AG08396 (cell line): ENCODE measurements at regions not wholly inside any gene's neighbourhood (a gene's known extent, or its start where the extent isn't known, plus 50 kb on each side); places are given as distances from the start of the nearest gene placed in this dataset.
A peak's percentile ranks its signal among the peaks of the same experiment; 100 is the strongest.
"Not testable (repeated sequence)": the region's sequence is repeated elsewhere in the genome, so short reads cannot be mapped to it uniquely, and the experiment has no call there.

ENCODE experiments used
- DNase-seq: peaks from one replicate; pipeline ENCODE4 v3.0.0; 2012; ENCODE audit warnings: low spot score, mixed read lengths

DNA sequence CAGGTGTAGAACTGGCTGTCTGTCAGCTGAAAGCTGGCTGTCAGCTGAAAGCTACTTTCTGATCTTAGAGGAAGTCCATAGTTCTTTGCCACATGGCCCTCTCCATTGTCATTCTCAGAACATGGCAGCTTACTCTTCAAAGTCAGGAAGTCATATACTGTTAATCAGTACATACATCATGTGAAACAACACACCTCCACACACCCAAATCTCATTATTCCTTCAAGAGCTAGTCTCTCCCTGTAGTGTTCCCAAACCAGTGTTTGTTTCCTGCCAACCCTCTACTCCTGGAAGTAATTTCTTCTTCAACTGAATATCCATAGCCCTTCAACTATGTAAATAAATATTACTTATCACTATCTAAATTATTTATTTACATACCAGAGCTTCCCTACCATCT is 58.9 kb downstream of the OR5AK2 start:
- DNase-seq, result no peak

DNA sequence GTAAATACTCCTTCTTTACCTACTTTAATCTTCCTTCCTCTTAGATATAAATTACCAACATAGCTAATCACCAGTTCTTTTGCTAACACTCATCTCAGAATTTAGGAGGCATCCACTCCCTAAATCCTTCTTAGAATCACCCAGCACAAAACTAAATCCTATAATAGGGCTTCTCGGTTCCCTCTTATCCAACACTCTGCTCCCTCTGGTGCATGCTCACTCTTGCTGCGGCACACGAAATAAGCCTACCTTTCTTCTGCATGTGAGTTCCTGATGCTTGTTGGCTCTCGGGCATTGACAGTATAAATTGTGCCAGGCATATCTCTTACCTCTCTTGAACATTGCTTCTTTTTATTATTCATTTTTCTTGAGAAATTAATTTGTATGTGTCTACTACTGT is 61.0 kb downstream of the OR5AK2 start:
- DNase-seq, result no peak

DNA sequence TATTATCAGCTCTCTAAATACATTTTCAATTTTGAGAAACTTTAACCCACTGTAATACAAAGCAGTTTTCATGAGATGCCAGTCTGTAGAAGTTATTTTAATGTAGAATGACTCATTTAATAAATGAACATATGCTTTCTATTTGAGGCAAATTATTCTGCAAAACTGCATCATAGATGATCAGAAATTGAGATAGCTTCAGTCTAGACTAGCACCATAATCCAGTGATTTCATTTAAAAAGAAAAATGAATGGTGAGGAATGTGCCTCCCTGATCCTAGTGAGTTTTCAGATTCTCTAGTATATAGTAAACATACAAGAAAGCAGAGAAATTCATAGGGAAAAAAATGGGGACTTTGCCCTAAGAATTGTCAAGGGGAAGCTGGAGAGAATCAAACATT is 66.1 kb downstream of the OR5AK2 start:
- no peak for DNase-seq

DNA sequence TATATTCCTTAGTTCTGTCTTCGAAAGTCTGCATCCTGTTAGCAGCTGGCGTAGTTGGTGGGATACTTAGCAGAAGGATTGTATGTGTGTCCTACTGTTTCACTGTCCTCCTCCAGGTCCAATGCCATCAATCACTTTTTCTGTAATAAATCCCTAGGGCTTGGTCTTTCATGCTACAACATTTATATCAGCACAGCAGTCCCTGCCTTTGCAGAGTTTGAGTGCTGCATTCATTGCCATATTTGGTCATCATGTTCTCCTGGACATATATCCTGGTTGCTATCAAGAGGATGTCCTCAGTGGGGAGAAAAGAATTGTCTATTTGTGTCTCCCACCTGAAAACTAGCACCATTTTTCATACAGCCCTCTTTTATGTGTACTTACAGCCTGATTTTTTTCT is 67.0 kb downstream of the OR5AK2 start:
- DNase-seq, result no peak

DNA sequence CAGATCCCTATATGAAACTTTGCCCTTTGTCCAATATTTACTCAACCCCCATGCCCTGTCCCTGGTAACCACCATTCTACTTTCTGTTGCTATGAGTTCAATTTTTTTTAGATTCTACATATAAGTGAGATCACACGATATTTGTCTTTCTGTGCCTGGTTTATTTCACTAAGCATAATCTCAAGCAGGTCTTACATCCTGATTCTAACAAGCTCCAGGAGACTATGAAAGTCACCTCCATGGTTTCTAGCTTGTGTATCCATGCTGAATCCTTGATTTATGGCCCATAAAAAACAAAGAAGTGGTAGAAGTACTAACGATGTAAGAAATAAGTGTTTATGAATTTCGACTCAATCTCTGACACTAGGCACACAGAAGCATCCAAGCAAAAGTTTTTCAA is 68.0 kb downstream of the OR5AK2 start:
- DNase-seq, result no peak

DNA sequence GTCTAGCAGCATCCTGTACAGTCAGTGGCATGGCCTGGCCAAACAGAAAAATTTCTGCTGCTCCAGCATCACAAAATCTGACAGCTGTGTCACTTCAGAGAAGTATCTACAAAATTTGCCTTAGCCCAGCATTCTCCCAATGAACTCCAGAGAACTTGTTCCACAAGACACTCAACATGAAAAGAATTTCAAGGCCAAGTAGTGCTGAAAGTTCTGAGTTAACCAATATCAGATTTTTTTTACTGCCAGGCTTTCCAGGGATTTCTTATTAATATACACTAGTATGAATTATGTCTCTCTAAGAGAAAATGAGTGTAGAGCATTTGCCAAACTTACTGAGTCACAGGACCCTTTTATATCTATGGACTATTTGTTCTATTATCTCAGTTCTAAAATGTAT is 68.8 kb downstream of the OR5AK2 start:
- DNase-seq, result no peak

DNA sequence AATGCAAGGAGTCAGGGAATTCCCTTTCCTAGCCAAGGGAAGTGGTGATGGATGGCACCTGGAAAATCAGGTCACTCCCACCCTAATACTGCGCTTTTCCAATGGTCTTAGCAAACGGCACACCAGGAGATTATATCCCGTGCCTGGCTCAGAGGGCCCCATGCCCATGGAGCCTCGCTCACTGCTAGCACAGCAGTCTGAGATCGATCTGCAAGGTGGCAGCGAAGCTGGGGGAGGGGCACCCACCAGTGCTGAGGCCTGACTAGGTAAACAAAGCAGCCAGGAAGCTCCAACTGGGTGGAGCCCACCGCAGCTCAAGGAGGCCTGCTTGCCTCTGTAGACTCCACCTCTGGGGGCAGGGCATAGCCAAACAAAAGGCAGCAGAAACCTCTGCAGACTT is 74.2 kb downstream of the OR5AK2 start:
- DNase-seq, result not testable (repeated sequence)

DNA sequence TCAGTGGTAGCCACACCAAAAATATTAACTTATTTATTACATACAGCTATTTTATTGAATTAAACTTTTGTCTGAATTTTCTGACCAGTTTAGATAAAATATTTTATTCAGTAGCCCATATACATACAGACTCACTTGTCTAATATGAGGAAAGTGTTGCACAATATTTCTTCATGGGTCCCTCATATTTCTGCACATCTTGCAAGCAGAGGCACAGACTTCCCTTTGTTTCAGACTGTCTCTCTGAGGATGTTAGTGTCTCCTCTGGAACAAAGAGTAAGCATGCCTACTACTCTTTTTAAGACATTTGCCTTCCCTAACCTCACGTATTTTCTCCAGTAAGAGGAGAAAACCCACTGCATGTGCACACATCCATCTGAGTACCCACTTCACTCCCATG is 81.2 kb downstream of the OR5AK2 start:
- no peak for DNase-seq

DNA sequence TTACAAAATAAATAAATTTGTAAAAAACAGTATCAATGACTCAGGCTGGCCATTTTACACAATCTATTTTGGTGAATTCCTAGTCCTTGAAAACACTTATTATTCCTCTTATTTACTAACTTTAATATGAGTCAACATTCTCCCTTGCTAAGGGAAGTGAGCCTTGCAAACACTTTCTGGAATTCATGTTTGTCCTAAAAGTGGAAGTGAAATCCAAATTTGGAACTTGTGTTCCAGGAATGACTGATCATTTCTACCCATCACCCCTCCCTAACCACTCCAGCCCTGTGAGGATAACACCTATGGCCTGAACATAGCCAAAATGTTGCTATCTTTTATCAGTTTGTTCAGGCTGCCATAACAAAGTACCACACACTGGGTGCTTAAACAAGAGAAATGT is 83.1 kb downstream of the OR5AK2 start:
- peak; percentile 28 for DNase-seq

DNA sequence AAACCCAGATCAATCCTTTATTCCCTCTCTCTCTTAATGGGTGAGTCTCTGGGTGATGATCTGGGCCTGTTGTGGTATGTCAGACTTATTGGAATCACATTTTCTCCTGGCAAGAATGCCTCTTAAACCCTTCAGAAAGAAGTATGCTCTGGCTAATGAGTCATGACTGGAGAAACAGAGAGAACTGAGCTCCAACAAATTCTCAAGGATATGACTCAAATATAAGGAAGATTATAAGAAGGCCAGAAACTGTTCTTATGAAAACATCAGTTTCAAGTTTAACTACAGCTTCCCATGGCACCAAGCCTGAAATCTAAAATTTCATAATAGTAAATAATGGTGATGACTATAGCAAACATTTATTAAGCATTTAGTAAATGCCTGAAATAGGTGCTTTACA is 83.9 kb downstream of the OR5AK2 start:
- peak; percentile 80 for DNase-seq

DNA sequence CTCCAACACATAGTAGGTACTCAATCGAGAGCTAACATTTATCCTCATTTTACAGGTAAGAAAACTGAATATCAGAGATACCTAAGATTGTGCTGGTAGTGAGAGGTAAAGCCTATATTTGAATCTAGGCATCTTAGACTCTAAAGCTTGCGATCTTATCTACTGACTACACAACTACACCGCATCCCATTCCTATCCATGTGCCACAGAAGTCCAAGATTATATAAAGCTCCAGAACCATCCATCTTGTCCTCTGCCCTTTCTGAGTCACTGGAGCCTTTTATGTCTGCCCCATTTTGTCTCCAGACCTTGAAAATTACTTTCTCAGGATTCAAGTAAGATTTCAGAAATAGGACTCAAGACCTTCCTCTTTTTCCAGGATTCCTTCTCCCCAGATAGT is 84.4 kb downstream of the OR5AK2 start:
- peak; percentile 4 for DNase-seq

DNA sequence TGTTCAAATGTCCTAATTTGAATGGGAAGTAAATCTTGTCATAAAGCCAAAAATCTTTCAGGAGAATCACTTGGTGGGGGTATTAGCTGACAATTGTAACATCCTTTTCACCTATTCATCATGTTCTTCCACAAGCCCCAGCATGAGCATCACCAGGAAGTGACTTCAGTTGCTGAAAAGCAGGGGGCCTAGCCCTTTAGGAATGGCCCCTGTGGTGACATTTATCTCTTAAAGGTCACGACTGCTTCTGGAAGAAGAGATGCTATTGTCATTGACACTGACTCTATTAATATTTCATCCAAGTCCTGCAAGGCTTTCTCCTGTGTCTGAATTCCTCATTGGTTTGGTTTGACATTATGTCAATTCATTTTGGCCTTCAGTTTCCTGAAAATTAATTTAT is 92.6 kb downstream of the OR5AK2 start:
- DNase-seq, result no peak

DNA sequence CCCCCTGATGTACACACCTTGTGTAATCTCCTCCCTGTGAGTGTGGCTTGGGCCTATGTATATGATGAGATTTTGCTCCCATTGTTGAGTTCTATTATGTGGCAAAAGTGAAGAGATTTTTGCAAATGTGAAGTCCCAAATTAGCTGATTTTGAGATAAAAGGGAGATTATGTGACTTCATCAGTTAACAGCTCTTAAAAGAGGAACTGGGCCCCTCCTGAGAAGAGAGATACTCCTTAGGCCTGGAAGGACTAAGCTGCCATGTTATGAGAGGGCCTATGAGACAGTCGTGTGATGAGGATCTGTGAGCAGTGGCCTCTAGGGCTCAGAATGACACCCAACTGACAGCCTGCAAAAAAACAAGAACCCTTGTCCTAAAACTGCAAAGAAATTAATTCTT is 93.4 kb downstream of the OR5AK2 start:
- DNase-seq, result no peak

DNA sequence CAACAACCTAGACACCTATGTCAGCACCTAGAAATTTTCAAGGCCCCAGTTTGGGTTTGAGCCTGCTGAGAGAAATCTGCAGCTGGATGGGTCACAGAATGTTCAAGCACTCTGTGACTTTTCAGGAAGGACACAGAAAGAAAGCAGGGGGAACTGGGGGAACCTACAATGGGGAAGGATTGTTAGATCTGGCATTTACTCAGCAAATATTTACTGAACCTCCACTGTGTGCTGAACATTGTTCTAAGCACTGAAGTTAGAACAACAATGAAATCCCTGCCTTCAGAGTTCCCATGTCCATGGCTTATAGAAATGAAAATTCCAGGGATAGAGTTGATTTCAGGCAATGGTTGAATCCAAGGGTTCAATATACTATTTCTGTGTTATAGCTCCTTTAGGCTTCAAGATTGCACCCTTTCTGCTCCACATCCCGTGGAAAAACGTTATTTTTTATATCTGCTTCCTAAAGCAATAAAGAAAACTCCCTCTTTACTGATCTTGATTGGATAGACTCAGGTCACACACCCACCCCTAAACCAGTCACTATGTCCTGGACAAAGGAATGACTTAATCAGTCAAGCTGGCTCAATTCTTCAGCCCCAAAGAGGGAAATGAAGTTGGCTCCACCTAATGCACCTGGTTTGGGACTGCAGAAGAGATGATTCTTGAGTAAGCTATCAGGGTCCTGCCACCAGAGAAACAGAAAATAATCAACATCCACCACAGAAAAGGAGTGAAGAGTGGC is 95.1 kb downstream of the OR5AK2 start:
- DNase-seq, result no peak

DNA sequence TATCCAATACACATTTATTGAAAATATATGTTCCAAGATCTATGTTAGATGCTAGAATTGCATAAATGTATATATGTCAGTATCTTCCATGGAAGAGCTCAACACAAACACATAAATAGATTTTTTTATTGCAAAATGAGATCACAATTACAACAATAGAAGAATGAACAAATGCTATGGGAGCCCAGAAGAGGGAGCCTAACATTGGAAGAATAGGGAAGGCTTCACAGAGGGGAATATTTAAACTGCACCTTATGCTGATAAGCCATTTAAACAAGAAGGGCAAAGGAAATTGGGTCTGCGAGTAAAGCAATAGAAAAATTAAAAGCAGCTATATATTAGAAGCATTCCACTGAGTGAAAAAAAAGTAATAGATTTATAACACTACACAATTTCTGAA is 96.1 kb upstream of the LRRC55 start:
- no peak for DNase-seq

DNA sequence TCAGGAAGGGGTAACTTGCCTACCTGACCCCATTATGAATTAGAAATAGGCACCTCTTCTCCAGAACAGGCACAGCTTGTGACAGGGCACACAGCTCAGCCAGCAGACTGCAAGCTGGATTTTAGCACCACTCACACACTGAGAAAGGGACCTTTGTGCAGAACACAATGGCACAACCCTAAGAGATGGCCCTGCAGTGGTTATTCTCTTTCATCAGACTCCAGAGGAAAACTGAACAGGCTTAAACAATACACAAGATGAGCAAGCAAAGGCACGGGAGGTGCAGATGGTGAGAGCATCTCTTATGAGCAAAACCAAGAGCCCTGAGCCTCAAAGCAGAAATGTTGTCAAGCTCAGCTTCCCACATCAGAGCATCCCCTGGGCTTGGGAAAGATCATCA is 93.8 kb upstream of the LRRC55 start:
- no peak for DNase-seq

DNA sequence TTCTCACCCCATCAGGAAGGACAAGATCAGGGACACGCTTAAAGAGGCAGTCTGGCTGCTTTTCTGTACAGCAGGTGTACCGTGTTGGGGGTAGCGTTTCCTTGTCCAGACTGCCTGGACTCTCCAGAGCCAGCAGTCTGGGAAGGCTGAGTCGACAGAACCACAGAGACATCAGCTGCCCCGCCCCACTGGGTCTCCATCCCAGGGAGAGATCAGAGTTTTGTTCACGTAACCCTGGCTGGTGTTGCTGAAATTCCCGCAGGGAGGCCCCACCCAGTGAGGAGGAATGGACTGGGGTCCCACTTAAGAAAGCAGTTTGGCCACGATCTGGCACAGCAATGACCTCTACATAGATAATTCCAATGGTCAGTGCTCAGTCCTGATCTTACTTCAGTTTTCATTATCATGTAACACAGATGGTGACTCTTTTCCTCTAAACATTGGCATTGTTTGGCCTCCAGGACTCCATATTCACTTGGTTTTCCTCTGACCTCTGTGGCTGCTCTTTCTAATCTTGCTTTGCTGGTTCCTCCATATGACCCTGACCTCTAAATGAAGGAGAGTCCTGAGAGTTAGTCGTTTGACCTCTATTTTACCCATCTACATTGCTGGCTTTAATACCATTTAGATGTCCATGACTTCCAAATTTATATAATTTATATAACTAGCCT is 89.6 kb upstream of the LRRC55 start:
- DNase-seq, result no peak

DNA sequence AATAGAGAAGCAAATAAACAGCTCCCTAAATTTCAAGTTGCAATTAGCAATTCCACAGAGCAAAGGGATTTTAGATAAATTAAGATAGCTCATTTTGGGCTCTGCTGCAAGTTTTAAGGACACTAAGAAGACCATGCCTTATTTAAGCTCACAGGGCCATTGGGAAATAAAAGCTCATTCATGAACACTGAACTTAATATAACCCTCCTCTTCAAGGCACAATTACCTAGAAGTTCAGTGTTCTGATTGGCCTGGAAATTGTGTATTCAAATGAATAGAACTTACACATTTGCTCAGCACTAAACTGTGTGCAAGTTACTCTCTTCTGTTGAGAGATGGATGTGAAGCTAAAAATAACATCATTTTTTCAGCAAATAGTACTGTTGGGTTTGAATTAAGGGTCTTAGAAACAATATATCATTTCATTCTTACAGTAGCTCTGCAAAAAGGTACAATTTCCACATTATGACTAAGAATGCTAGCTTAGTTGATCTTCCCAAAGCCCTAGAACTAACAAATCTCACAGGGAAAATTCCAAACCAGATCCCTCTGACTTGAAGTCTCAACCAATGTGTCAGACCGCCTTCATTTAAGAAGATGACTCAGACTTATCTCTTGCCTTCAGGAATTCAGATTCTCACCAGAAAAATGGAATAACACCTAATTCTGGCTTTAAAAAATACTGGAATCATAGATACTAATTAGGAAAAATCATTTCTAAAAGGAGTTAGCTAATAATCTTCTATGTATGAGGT is 87.4 kb upstream of the LRRC55 start:
- no peak for DNase-seq

DNA sequence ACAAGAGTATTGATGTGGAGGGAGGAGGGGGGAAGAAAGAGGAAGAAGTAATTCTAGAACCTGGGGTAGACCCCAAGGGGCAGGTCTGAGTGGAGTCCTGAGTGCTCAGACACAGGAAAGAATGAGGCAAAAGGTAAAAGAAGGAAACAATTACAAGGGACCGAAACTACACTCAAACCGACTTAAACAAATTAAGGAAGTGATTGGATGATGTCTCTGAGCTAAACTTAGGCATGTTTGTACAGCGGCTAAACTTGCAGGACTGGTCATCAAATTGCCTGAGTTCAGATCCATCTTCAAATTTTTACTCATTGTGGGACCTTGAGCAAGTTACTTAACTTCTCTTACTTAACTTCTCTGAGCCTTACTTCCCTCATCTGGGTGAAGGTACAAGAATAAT is 86.3 kb upstream of the LRRC55 start:
- no peak for DNase-seq

DNA sequence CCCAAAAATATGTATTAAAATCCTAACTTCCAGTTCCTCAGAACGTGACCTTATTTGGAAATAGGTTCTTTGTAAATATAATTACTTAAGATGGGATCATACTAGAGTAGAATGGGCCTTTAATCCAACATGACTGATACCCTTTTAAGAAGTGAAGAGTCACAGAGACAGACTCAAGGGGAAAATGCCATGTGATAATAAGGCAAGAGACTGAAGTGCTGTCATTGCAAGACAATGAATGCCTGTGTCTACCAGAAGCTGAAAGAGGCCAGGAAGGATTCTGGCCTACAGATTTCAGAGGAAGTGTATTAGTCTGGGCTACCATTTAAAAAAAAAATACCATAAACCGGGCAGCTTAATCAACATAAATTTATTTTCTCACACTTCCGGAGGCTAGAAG is 85.9 kb upstream of the LRRC55 start:
- no peak for DNase-seq

DNA sequence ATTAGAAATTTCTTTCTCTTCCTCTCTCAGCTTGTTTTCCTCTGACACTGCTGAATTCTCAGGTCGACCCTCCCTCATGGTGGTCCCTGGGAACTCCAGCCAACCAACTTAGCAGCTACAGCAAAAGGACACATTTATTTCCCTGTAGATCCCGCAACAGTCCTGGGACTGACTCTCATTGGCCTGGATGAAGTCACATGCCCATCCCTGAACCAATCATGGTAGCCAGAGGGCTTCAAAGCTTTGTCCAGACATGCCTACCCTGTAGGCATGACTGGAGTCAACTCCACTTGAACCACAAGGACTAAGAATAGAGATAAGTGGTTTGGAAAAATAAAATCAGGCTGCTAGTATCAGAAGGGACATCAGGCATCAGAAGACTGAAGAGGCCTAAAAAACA is 84.6 kb upstream of the LRRC55 start:
- DNase-seq, result peak; percentile 6

DNA sequence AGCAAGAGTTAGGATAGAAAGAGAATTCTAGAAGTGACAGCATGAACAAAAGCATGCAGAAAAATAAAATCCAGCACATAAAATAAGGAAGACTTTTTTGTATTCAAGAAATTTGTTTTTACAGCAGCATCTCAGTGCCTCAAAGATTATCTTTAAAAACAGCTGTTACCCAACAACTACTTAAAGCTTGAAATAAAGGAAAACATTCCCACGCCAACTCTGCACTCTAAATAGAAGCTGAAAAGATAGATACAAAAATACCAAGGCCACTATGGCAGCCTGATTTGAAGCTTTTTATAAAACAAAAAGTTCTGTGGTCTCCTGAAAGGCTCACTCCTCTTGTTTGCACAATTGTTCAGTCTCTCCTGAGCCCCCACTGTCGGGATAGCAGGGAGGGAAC is 83.6 kb upstream of the LRRC55 start:
- no peak for DNase-seq

DNA sequence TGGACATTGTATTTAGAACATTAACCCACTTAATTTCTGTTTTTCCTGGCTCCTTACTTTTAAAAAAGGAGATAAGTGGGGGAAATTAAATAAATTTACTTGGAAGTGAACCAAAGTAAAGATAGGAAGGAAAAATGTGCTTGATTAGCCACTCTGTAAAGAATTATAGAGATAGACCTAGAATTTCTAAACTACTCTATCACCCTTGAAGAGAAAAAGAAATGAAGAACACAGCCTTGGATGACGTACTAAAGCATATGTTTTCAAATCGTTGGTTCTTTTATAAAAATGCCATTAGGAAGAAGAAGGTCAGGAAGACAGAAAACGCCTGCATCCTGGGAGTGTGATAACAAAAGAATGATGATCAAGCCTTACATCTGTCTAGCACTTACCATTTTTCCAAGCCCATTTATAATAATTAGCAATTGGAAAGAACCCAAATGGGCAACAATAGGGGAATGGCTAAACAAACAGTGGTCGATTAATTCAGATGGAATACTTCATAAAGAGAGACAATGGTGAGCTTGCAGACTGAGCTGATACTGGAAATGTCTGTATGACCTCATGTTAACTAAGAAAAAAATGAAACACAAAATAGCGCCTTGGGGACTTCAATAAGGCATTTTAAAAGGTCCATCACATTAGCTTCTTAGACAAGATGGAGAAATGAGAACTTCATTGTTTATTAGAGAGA is 81.0 kb upstream of the LRRC55 start:
- no peak for DNase-seq
